ENCODE measurements at regions not wholly inside any gene's neighbourhood (a gene's known extent, or its start where the extent isn't known, plus 50 kb on each side); places are given as distances from the start of the nearest gene placed in this dataset.

- Histone ChIP-seq H3K4me1 (ENCODE audit: control insufficient read depth in 1 of 2, insufficient read depth in 2 of 2, low read length in 2 of 2) (no peaks in the 10 kb centered on the region), H2AFZ (ENCODE audit: insufficient read depth, low read depth, low read length, poor library complexity, severe bottlenecking) (no peak overlapping the region), H3K27me3 (ENCODE audit: control insufficient read depth in 2 of 2, insufficient read depth in 2 of 2, low read length in 2 of 2) (no peaks in the 10 kb centered on the region), H3K27ac (ENCODE audit: low read depth in 1 of 2, low read length in 2 of 2) (no peak overlapping the region), H3K4me3 (replicated peaks in 1 of 3; ENCODE audit: low read depth in 2 of 3, low read length in 3 of 3) (no peak overlapping the region), H3K79me2 (ENCODE audit: insufficient read depth, low read length) (no peaks in the 10 kb centered on the region), H3K9ac (ENCODE audit: insufficient read depth, low read length, poor library complexity, severe bottlenecking) (no peak overlapping the region), H3K9me3 (replicated peaks in 1 of 2; ENCODE audit: control insufficient read depth in 1 of 2, insufficient read depth in 1 of 2, low read length in 2 of 2) (no peaks in the 10 kb centered on the region), H4K20me1 (ENCODE audit: insufficient read depth, low read length) (no peaks in the 10 kb centered on the region), H3K4me2 (replicated peaks; ENCODE audit: extremely low read depth, low read length, poor library complexity, severe bottlenecking) (no peak overlapping the region), H3K36me3 (replicated peaks in 1 of 2; ENCODE audit: control insufficient read depth in 1 of 2, insufficient read depth in 2 of 2, low read length in 2 of 2) (no peaks in the 10 kb centered on the region)
- no peak for TF ChIP-seq CTCF (IDR thresholded peaks at IDR 0.05)
- Mint-ChIP-seq H3K36me3 (no peaks in the 10 kb centered on the region), H3K4me1 (no peaks in the 10 kb centered on the region), H3K27me3 (ENCODE audit: low read depth in 3 of 3) (peaks cover 1 to 4% (median 2%) of the 10 kb centered on the region in 3 donors), H3K27ac (no peak overlapping the region), H3K4me3 (no peak overlapping the region), H3K9me3 (peaks cover 0 to 4% (median 0%) of the 10 kb centered on the region in 7 donors)
- no peak for DNase-seq
- intact Hi-C loops (cut with micrococcal nuclease): no loop called here
- 100% methylated on average over 1 of the region's 3 CpGs for WGBS (ENCODE audit: insufficient coverage)
Measured at GRCh38 chr18:24797981-24798380, 337.5 kb downstream of the HRH4 start.

- Mint-ChIP-seq H3K4me1 (no peaks in the 10 kb centered on the region), H3K9me3 (peaks cover 0 to 4% (median 0%) of the 10 kb centered on the region in 7 donors), H3K4me3 (no peak overlapping the region), H3K36me3 (no peaks in the 10 kb centered on the region), H3K27me3 (ENCODE audit: low read depth in 3 of 3) (peaks cover 1 to 4% (median 2%) of the 10 kb centered on the region in 3 donors), H3K27ac (no peak overlapping the region)
- no peaks in the 10 kb centered on the region for H4K20me1 ChIP-seq (ENCODE audit: insufficient read depth, low read length)
- no peak overlapping the region for H3K27ac ChIP-seq (ENCODE audit: low read depth in 1 of 2, low read length in 2 of 2)
- intact Hi-C loops (cut with micrococcal nuclease): no loop called here
- H3K27me3 ChIP-seq (ENCODE audit: control insufficient read depth in 2 of 2, insufficient read depth in 2 of 2, low read length in 2 of 2): no peaks in the 10 kb centered on the region
- H3K9me3 ChIP-seq (replicated peaks in 1 of 2; ENCODE audit: control insufficient read depth in 1 of 2, insufficient read depth in 1 of 2, low read length in 2 of 2): no peaks in the 10 kb centered on the region
- H3K36me3 ChIP-seq (replicated peaks in 1 of 2; ENCODE audit: control insufficient read depth in 1 of 2, insufficient read depth in 2 of 2, low read length in 2 of 2): no peaks in the 10 kb centered on the region
- H3K4me2 ChIP-seq (replicated peaks; ENCODE audit: extremely low read depth, low read length, poor library complexity, severe bottlenecking): no peak overlapping the region
- H3K79me2 ChIP-seq (ENCODE audit: insufficient read depth, low read length): no peaks in the 10 kb centered on the region
- no peak for DNase-seq
- no peaks in the 10 kb centered on the region for H3K4me1 ChIP-seq (ENCODE audit: control insufficient read depth in 1 of 2, insufficient read depth in 2 of 2, low read length in 2 of 2)
- no peak overlapping the region for H3K9ac ChIP-seq (ENCODE audit: insufficient read depth, low read length, poor library complexity, severe bottlenecking)
- no peak for TF ChIP-seq CTCF (IDR thresholded peaks at IDR 0.05)
- no peak overlapping the region for H3K4me3 ChIP-seq (replicated peaks in 1 of 3; ENCODE audit: low read depth in 2 of 3, low read length in 3 of 3)
- H2AFZ ChIP-seq (ENCODE audit: insufficient read depth, low read depth, low read length, poor library complexity, severe bottlenecking): no peak overlapping the region
- 45% methylated on average over 1 of the region's 1 CpG for WGBS (ENCODE audit: insufficient coverage)
Measured at GRCh38 chr18:24799176-24799575, 338.7 kb downstream of the HRH4 start.

Measured in CD14-positive monocyte (primary cell).